ENCODE measurements at regions not wholly inside any gene's neighbourhood (a gene's known extent, or its start where the extent isn't known, plus 50 kb on each side); places are given as distances from the start of the nearest gene placed in this dataset.

GRCh38 chr14:101004176-101004575, 100.7 kb upstream of the RTL1 start:
- no peak for DNase-seq (ENCODE audit: low read depth in 2 of 2)

- DNase-seq (ENCODE audit: low read depth in 2 of 2): no peak
Observed at GRCh38 chr14:101004954-101005353, 101.4 kb upstream of the RTL1 start.

GRCh38 chr14:101005447-101005846, 101.9 kb upstream of the RTL1 start:
- DNase-seq (ENCODE audit: low read depth in 2 of 2): no peak

- no peak for DNase-seq (ENCODE audit: low read depth in 2 of 2)
Observed at GRCh38 chr14:101006008-101006407, 102.5 kb upstream of the RTL1 start.

- DNase-seq (ENCODE audit: low read depth in 2 of 2): no peak
Observed at GRCh38 chr14:101007004-101007614, 103.6 kb upstream of the RTL1 start.

GRCh38 chr14:101007765-101008164, 104.2 kb upstream of the RTL1 start:
- DNase-seq (ENCODE audit: low read depth in 2 of 2): no peak

GRCh38 chr14:101008196-101008595, 104.7 kb upstream of the RTL1 start:
- no peak for DNase-seq (ENCODE audit: low read depth in 2 of 2)

GRCh38 chr14:101008631-101009336, 105.3 kb upstream of the RTL1 start:
- DNase-seq (ENCODE audit: low read depth in 2 of 2): no peak

- DNase-seq (ENCODE audit: low read depth in 2 of 2): no peak
Observed at GRCh38 chr14:101009531-101009930, 106.0 kb upstream of the RTL1 start.

GRCh38 chr14:101010293-101010692, 106.8 kb upstream of the RTL1 start:
- no peak for DNase-seq (ENCODE audit: low read depth in 2 of 2)

- DNase-seq (ENCODE audit: low read depth in 2 of 2): no peak
Observed at GRCh38 chr14:101010835-101011234, 107.3 kb upstream of the RTL1 start.

GRCh38 chr14:101017209-101017608, 113.7 kb upstream of the RTL1 start:
- no peak for DNase-seq (ENCODE audit: low read depth in 2 of 2)

- no peak for DNase-seq (ENCODE audit: low read depth in 2 of 2)
Observed at GRCh38 chr14:101017806-101018560, 114.5 kb upstream of the RTL1 start.

- DNase-seq (ENCODE audit: low read depth in 2 of 2): no peak
Observed at GRCh38 chr14:101018561-101019290, 115.2 kb upstream of the RTL1 start.

GRCh38 chr14:101019541-101019940, 116.0 kb upstream of the RTL1 start:
- no peak for DNase-seq (ENCODE audit: low read depth in 2 of 2)

GRCh38 chr14:101019990-101020710, 116.6 kb upstream of the RTL1 start:
- DNase-seq (ENCODE audit: low read depth in 2 of 2): no peak

GRCh38 chr14:101020834-101021370, 117.4 kb upstream of the RTL1 start:
- DNase-seq (ENCODE audit: low read depth in 2 of 2): no peak

- DNase-seq (ENCODE audit: low read depth in 2 of 2): no peak
Observed at GRCh38 chr14:101022121-101022520, 118.6 kb upstream of the RTL1 start.

GRCh38 chr14:101022916-101023435, 119.5 kb upstream of the RTL1 start:
- no peak for DNase-seq (ENCODE audit: low read depth in 2 of 2)

- no peak for DNase-seq (ENCODE audit: low read depth in 2 of 2)
Observed at GRCh38 chr14:101024686-101025085, 121.2 kb upstream of the RTL1 start.

- DNase-seq (ENCODE audit: low read depth in 2 of 2): no peak
Observed at GRCh38 chr14:101025131-101025530, 121.6 kb upstream of the RTL1 start.

All from stimulated activated CD8-positive, alpha-beta memory T cell treated with anti-CD3 and anti-CD28 coated beads, Interleukin-15, amount 100 ng/mL, for 4 hours (primary cell).